ENCODE measurements at regions not wholly inside any gene's neighbourhood (a gene's known extent, or its start where the extent isn't known, plus 50 kb on each side); places are given as distances from the start of the nearest gene placed in this dataset.

DNA sequence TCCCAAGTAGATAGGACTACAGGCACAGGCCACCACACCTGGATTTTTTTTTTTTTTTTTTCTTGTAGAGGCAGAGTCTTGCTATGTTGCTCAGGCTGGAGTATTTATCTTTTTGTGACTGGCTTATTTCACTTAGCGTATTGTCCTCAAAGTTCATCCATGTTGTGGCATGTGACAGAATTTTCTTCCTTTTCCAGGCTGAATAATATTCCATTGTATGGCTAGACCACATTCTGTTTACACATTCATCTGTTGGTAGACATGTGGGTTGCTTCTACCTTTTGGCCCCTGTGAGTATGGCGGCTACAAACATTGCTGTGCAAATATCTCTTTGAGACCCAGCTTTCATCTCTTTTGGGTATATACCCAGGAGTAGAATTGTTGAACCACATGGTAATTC, 160.2 kb upstream of the SMAD3 start:
- no peak for DNase-seq (ENCODE audit: low read depth, low spot score)
- TF ChIP-seq, protein P1, sequence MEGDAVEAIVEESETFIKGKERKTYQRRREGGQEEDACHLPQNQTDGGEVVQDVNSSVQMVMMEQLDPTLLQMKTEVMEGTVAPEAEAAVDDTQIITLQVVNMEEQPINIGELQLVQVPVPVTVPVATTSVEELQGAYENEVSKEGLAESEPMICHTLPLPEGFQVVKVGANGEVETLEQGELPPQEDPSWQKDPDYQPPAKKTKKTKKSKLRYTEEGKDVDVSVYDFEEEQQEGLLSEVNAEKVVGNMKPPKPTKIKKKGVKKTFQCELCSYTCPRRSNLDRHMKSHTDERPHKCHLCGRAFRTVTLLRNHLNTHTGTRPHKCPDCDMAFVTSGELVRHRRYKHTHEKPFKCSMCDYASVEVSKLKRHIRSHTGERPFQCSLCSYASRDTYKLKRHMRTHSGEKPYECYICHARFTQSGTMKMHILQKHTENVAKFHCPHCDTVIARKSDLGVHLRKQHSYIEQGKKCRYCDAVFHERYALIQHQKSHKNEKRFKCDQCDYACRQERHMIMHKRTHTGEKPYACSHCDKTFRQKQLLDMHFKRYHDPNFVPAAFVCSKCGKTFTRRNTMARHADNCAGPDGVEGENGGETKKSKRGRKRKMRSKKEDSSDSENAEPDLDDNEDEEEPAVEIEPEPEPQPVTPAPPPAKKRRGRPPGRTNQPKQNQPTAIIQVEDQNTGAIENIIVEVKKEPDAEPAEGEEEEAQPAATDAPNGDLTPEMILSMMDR (conservative IDR thresholded peaks at IDR 0.05), result no peak
- H3K36me3 Mint-ChIP-seq (ENCODE audit: low read depth), result no peaks in the 10 kb centered on the region
- peaks cover under 1% of the 10 kb centered on the region for H3K27me3 Mint-ChIP-seq (ENCODE audit: low read depth)
- no peak overlapping the region for H3K4me3 Mint-ChIP-seq
- H3K27ac Mint-ChIP-seq (ENCODE audit: unreplicated experiment), result no peak overlapping the region
- H3K4me1 Mint-ChIP-seq, result peaks cover 21% of the 10 kb centered on the region
- H3K9me3 Mint-ChIP-seq, result peaks cover 7% of the 10 kb centered on the region

DNA sequence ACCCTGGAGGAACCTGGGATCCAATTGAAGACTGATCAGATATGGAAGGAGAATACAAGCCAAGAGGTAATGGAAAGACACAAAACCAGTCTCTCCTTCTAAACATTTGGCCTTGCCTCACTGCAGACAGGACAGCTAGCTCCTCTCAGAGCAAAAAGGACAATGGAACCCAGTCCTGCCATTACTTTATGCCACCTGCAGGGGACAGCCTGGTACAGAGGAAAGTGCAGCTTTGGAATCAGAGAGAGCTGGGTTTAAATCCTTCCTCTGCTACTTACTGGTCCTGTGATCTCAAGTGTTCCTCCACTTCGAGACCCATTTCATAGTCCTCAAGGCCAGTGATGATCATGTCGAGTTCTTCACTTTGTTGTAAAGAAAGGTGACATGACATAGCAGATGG, 159.4 kb upstream of the SMAD3 start:
- H3K4me1 Mint-ChIP-seq, result peaks cover 27% of the 10 kb centered on the region
- DNase-seq (ENCODE audit: low read depth, low spot score), result no peak
- TF ChIP-seq, protein P1 (conservative IDR thresholded peaks at IDR 0.05), result no peak
- H3K36me3 Mint-ChIP-seq (ENCODE audit: low read depth), result no peaks in the 10 kb centered on the region
- peaks cover 2% of the 10 kb centered on the region for H3K27me3 Mint-ChIP-seq (ENCODE audit: low read depth)
- no peak overlapping the region for H3K27ac Mint-ChIP-seq (ENCODE audit: unreplicated experiment)
- peaks cover 7% of the 10 kb centered on the region for H3K9me3 Mint-ChIP-seq
- no peak overlapping the region for H3K4me3 Mint-ChIP-seq

DNA sequence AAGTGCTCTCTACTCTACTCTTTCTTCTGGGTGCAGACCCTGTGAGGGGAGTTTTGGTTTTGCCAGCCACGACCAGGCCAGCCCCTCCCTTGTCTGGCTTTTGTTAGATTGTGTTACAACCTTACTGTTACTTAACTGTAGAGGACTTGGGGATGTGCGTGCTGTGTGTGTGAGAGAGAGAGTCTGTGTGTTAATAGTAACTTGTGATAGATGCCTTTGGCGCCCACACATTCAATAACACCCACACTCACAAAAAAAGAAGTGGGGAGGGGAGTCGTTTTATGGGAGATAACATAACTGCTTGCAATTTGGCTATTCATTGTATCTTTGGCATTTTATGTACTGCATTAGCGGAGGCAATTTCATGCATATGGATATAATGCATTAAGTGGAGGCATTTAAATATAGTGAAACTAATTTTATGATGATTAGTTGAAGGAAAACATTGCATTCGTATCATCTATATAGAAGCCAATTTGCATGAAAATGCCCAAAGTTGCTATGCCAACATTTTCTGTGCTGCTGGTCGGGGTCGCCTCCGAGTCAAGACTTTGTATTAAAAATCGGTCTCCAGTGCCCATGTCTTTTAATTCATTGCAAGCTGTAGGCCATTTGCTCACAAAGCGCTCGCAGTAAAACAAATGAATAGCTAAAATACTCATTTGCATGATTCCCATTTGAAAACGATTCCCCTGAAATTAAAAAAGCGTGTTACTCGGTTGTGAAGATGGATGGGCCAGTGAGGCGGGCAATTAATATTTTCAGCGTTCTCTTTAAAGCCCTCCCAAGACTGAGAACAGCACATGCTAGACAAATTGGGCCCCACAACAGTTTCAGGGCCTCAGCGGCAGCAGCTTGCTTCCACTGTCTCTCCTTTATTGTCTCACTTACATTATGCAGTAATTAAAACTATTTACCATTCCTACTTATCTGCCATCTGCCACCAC, 158.5 kb upstream of the SMAD3 start:
- no peaks in the 10 kb centered on the region for H3K36me3 Mint-ChIP-seq (ENCODE audit: low read depth)
- peaks cover 27% of the 10 kb centered on the region for H3K4me1 Mint-ChIP-seq
- peak overlapping the region; percentile 23 for H3K4me3 Mint-ChIP-seq
- peaks cover 2% of the 10 kb centered on the region for H3K27me3 Mint-ChIP-seq (ENCODE audit: low read depth)
- TF ChIP-seq, protein P1 (conservative IDR thresholded peaks at IDR 0.05), result no peak
- DNase-seq (ENCODE audit: low read depth, low spot score), result no peak
- H3K27ac Mint-ChIP-seq (ENCODE audit: unreplicated experiment), result no peak overlapping the region
- peaks cover 7% of the 10 kb centered on the region for H3K9me3 Mint-ChIP-seq

DNA sequence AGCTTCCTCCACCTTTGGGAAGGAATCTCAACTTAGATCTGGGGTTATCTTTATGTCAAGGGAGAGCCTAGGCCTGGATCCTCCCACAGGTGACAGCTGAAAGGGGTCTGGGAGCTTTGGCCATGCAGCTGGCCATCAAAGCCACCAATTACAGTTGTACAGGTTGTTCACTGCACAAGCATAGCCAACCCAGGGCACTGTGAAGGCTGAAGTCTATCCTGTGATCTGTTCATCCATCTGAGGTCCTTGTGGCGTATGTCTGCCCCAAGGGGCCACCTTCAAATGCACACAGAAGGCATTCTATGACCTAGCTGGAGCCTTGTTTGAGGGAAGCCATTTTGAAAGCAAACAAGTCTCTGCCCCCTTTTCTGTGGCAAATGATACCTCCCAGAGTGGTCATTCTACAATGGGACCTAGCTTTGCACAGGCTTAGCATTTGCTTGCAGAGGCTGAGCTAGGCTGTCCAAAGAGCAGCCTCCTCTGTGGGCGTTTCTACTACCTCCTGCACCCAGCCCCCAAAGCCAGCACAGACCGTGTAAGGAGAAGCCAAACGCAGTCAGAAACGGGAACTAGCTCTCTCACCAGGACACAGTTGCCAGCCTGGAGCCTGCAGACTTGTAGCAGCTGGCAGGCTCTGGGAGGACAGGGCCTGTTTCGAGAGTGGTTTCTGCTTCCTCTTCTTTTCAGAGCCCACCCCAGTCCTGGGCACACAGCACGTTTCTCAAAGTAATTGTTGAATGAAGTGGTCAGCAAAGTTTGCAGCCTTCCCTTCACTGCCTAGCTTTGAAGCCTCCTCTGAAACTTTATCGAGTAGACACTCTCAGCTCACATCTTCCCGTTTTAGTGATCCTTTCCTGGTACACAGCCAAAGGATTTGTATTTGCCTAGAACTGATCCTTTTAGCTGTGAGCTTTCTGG, 157.3 kb upstream of the SMAD3 start:
- TF ChIP-seq, protein P1 (conservative IDR thresholded peaks at IDR 0.05), result no peak
- DNase-seq (ENCODE audit: low read depth, low spot score), result no peak
- Mint-ChIP-seq H3K27me3 (ENCODE audit: low read depth) (peaks cover 2% of the 10 kb centered on the region), H3K4me3 (no peak overlapping the region), H3K4me1 (peaks cover 27% of the 10 kb centered on the region), H3K36me3 (ENCODE audit: low read depth) (no peaks in the 10 kb centered on the region), H3K27ac (ENCODE audit: unreplicated experiment) (no peak overlapping the region), H3K9me3 (peaks cover 5% of the 10 kb centered on the region)

- peaks cover 2% of the 10 kb centered on the region for H3K27me3 Mint-ChIP-seq (ENCODE audit: low read depth)
- TF ChIP-seq, protein P1 (conservative IDR thresholded peaks at IDR 0.05), result no peak
- H3K36me3 Mint-ChIP-seq (ENCODE audit: low read depth), result no peaks in the 10 kb centered on the region
- H3K4me3 Mint-ChIP-seq, result no peak overlapping the region
- no peak overlapping the region for H3K27ac Mint-ChIP-seq (ENCODE audit: unreplicated experiment)
- peaks cover 27% of the 10 kb centered on the region for H3K4me1 Mint-ChIP-seq
- no peak for DNase-seq (ENCODE audit: low read depth, low spot score)
- peaks cover 5% of the 10 kb centered on the region for H3K9me3 Mint-ChIP-seq
Measured at GRCh38 chr15:66908744-66909095, 156.7 kb upstream of the SMAD3 start.

Data from neural crest cell (in vitro differentiated cells).